Smooth muscle cell (in vitro differentiated cells): ENCODE measurements at regions not wholly inside any gene's neighbourhood (a gene's known extent, or its start where the extent isn't known, plus 50 kb on each side); places are given as distances from the start of the nearest gene placed in this dataset.

Experiments
- DNase-seq: peaks from one replicate; lab custom pipeline; 2025; ENCODE audit not compliant: unreplicated experiment; lab: John Stamatoyannopoulos, UW
- H2AFZ ChIP-seq: fragments of 200-600 bp; sonication (generic); 2 replicates; pipeline ENCODE4 v1.6.0; 2016; ENCODE audit warnings: antibody characterized with exemption, low read depth, mild to moderate bottlenecking
- H3F3A ChIP-seq: fragments of 200-600 bp; sonication (generic); 2 replicates; pipeline ENCODE4 v1.6.0; 2017; ENCODE audit warnings: antibody characterized with exemption, low read depth
- H3K27ac ChIP-seq: fragments of 200-600 bp; sonication (generic); 2 replicates; pipeline ENCODE4 v1.5.1; 2016; ENCODE audit warnings: low read depth, mild to moderate bottlenecking
- H3K27me3 ChIP-seq: fragments of 200-600 bp; sonication (generic); 2 replicates; pipeline ENCODE4 v1.6.1; 2016; ENCODE audit warnings: low read depth, mild to moderate bottlenecking
- H3K36me3 ChIP-seq: fragments of 200-600 bp; sonication (generic); 2 replicates; pipeline ENCODE4 v1.5.1; 2016; ENCODE audit warnings: low read depth
- H3K4me1 ChIP-seq: fragments of 200-600 bp; sonication (generic); 2 replicates; pipeline ENCODE4 v1.5.1; 2016; ENCODE audit warnings: low read depth
- H3K4me2 ChIP-seq: fragments of 200-600 bp; sonication (generic); 2 replicates; pipeline ENCODE4 v1.6.0; 2016; ENCODE audit warnings: mild to moderate bottlenecking
- H3K4me3 ChIP-seq: fragments of 200-600 bp; sonication (generic); 2 replicates; pipeline ENCODE4 v1.5.1; 2016; ENCODE audit warnings: mild to moderate bottlenecking
- H3K79me2 ChIP-seq: fragments of 200-600 bp; sonication (generic); 2 replicates; pipeline ENCODE4 v1.6.0; 2016; ENCODE audit warnings: low read depth, mild to moderate bottlenecking
- H3K9ac ChIP-seq: fragments of 200-600 bp; sonication (generic); 2 replicates; pipeline ENCODE4 v1.6.0; 2016; ENCODE audit warnings: low read depth
- H3K9me3 ChIP-seq: fragments of 200-600 bp; sonication (generic); replicated peaks from 2 replicates; pipeline ENCODE4 v1.5.1; 2016; ENCODE audit warnings: low read depth
- H4K20me1 ChIP-seq: fragments of 200-600 bp; sonication (generic); 2 replicates; pipeline ENCODE4 v1.6.0; 2016; ENCODE audit warnings: low read depth
- WGBS: methylation state at CpG from one replicate; pipeline ENCODE4 v1.1.7; 2016; ENCODE audit warnings: low lambda C conversion rate; 5-methylcytosine and 5-hydroxymethylcytosine counted together
- TF ChIP-seq, protein P1 (sequence below): fragments of 200-600 bp; sonication (generic); IDR thresholded peaks from 2 replicates; pipeline ENCODE4 v1.5.1; 2017; ENCODE audit warnings: borderline replicate concordance, mild to moderate bottlenecking, antibody characterized with exemption; ENCODE audit not compliant: insufficient read depth, poor library complexity, severe bottlenecking

DNA sequence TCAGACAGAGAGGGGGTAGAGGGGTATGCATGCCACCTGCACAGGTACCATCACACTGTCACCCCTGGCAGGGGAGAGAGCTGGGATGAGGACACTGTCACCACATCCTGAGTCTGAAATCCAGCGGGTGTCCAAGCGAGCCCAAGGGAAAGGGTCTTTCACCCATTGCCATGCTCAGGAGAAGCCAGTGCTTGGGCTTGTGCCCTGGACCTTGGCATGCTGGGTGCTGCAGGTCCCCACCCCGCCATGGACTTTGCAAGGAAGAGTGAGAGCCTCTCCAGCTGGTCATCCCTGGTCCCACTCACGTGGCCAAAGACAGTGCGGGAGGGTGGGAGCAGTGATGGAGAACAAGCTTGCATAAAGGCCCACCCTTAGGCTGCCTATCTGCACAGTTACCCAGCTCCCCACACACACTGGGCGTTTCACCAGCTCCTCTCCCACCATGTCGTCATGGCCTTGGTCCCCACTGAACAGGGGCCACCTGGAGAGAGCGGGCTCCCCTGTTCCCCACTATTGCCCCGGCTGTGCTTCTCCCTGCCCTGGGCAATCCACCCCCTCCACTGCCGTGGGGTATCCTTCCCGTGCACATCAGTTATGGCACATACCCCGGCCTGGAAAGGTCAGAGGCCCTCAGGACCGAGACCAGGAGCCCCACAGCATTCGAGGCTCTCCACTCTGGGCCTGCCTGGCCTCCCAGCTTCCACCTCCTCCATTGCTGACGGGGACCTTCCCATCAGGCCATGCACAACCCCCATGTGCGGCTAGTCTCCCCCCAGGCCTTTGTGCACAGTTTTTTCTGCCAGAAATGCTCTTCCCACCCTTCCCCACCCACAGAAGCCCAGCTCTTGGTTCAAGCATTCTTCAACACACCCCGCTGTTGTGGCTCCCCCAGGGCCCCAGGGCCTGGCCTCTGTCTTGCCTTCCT is 58.6 kb upstream of the BCL11B start:
- Histone ChIP-seq H3K4me3 (no peak overlapping the region), H3K9me3 (no peaks in the 10 kb centered on the region), H3F3A (no peaks in the 10 kb centered on the region), H3K9ac (no peak overlapping the region), H3K4me1 (no peaks in the 10 kb centered on the region), H2AFZ (no peak overlapping the region), H3K79me2 (no peaks in the 10 kb centered on the region), H4K20me1 (no peaks in the 10 kb centered on the region), H3K36me3 (no peaks in the 10 kb centered on the region), H3K27me3 (no peaks in the 10 kb centered on the region), H3K4me2 (no peak overlapping the region), H3K27ac (no peak overlapping the region)
- 91% methylated on average over 17 of the region's 17 CpGs for WGBS
- DNase-seq, result no peak
- TF ChIP-seq, protein P1, sequence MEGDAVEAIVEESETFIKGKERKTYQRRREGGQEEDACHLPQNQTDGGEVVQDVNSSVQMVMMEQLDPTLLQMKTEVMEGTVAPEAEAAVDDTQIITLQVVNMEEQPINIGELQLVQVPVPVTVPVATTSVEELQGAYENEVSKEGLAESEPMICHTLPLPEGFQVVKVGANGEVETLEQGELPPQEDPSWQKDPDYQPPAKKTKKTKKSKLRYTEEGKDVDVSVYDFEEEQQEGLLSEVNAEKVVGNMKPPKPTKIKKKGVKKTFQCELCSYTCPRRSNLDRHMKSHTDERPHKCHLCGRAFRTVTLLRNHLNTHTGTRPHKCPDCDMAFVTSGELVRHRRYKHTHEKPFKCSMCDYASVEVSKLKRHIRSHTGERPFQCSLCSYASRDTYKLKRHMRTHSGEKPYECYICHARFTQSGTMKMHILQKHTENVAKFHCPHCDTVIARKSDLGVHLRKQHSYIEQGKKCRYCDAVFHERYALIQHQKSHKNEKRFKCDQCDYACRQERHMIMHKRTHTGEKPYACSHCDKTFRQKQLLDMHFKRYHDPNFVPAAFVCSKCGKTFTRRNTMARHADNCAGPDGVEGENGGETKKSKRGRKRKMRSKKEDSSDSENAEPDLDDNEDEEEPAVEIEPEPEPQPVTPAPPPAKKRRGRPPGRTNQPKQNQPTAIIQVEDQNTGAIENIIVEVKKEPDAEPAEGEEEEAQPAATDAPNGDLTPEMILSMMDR, result no peak

DNA sequence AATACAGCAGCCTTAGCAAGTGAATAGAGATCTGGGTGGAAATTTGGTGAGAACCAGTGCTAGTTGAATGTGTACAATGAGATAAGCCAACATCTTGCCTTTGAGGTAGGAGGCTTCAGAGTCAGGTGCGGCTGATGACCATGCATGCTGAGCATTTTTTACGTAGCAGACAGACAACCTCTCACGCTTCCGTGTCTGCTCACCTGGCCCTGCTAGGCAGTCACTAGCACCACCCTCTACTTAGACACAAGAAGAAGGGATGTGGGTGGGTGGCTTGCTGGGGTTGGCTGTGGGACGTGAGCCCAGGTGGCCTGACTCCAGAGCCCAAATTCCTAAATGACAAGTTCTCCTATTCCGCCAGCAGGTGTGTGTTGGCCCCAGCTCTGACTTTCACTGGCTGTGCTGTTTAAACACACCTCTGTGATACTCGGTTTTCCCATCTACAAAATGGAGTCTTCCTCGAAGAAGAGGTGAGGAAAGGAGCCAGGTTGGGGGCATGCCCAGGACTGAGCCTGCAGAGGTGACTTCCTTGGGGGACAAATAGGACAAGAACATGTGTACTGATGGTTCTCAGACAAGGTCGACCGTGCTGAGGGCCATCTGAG is 57.8 kb upstream of the BCL11B start:
- no peak for DNase-seq
- 75% methylated on average over 10 of the region's 10 CpGs for WGBS
- H3K27me3 ChIP-seq, result no peaks in the 10 kb centered on the region
- TF ChIP-seq, protein P1, result no peak
- H2AFZ ChIP-seq, result no peak overlapping the region
- H3K9ac ChIP-seq, result no peak overlapping the region
- H4K20me1 ChIP-seq, result no peaks in the 10 kb centered on the region
- H3K79me2 ChIP-seq, result no peaks in the 10 kb centered on the region
- no peaks in the 10 kb centered on the region for H3F3A ChIP-seq
- no peaks in the 10 kb centered on the region for H3K4me1 ChIP-seq
- H3K9me3 ChIP-seq, result no peaks in the 10 kb centered on the region
- H3K4me2 ChIP-seq, result no peak overlapping the region
- no peak overlapping the region for H3K4me3 ChIP-seq
- no peaks in the 10 kb centered on the region for H3K36me3 ChIP-seq
- no peak overlapping the region for H3K27ac ChIP-seq

DNA sequence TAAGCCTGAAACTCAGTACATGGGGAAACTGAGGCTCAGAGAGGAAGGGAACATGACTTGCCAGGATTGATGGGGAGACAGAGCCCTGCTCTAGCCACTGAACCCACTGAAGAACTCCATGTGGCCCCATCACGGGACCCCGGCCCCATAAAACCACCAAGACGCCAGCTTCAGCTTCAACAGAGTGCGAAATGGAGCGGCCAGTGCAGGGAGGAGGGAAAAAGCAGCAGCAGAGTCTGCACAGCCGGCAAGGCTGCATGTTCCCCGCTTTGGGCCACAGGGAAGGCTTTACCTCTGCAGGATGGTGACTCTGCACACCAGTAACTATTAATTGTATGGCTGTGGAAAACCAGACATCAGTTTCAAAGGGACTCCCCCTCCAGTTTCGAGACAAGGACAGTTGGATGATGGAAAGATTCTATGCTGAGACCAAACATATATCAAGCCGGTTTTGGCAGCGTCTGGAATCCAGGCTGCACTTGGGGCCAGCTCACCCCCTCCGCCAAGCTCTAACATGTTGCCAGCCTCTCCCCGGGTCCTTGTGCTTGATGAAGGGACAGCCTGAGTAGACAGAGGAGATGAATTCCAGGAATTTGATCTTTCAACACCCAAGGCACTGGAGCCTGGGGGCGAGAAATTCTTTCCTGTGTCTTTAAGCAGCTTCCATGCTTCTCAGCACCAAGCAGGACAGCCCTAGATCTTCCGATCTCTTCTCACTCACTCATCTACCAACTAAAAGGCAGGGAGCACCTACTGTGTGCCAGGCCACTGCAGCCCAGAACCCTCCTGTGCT is 55.7 kb upstream of the BCL11B start:
- Histone ChIP-seq H3F3A (no peaks in the 10 kb centered on the region), H3K9me3 (no peaks in the 10 kb centered on the region), H3K36me3 (no peaks in the 10 kb centered on the region), H3K27me3 (no peaks in the 10 kb centered on the region), H3K79me2 (no peaks in the 10 kb centered on the region), H2AFZ (no peak overlapping the region), H3K27ac (no peak overlapping the region), H3K4me2 (peak overlapping the region; percentile 4), H3K4me3 (no peak overlapping the region), H3K4me1 (no peaks in the 10 kb centered on the region), H3K9ac (no peak overlapping the region), H4K20me1 (no peaks in the 10 kb centered on the region)
- WGBS, result 44% methylated on average over 14 of the region's 14 CpGs
- TF ChIP-seq, protein P1, result no peak
- no peak for DNase-seq
